ENCODE measurements at regions not wholly inside any gene's neighbourhood (a gene's known extent, or its start where the extent isn't known, plus 50 kb on each side); places are given as distances from the start of the nearest gene placed in this dataset.

DNA sequence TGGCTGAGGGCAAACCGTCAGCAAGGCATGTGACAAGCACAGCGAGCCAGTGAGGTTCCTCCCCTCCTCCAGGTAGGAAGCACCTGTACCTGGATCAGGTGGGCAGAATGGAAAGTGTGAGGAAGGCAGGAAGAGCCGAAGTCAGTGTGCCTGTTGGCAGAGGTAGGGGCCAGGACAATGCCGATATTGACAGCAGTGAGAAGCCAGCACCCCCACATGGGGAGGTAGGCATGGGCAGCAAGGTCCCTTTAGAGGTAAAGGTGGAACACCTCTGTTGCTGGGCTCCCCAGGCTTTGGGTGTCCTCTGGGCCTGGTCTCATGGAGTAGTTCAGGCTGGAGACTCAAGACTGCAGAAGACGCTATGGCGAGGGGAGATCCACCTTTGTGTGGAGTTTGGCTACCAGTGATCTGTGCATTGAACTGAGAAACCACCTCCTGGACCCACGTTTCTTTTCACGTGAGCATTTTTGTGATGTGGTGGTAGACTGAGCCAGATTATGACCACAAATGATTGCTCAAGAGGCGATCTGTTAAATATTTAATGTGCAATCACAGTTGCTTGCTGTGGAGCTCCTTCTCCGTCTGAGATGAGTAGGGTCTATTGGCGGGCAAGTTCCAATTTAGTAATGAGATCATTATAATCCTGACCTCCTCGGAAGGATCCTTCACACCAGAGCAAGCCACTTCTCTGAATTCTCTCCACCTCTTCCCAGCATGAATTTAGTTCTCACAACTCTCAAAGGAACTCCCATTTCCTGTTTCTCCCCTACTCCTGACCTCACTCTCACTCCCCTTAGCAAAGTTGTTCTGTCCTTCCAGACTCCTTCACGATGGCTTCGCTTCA is 174.8 kb downstream of the CDH26 start (continued):
- TF ChIP-seq RBBP5 (IDR thresholded peaks at IDR 0.05; ENCODE audit: borderline replicate concordance, low read depth, low read length) = no peak

All from H1 (cell line).